Vagina (tissue), 2 donors: ENCODE measurements at regions not wholly inside any gene's neighbourhood (a gene's known extent, or its start where the extent isn't known, plus 50 kb on each side); places are given as distances from the start of the nearest gene placed in this dataset.
A peak's percentile ranks its signal among the peaks of the same experiment; 100 is the strongest.

ENCODE experiments used
- DNase-seq, 2 donors: peaks; one replicate each; pipeline ENCODE4 v3.0.0-alpha.2; 2017; ENCODE audit errors: extremely low spot score in 2 of 2
- H3K27ac ChIP-seq: fragments of 200-600 bp; sonication (generic); one replicate; pipeline ENCODE4 v1.5.1; 2019
- H3K27me3 ChIP-seq: fragments of 200-600 bp; sonication (generic); one replicate; pipeline ENCODE4 v1.5.1; 2019
- H3K36me3 ChIP-seq, 2 donors: fragments of 200-600 bp; sonication (generic); one replicate each; pipeline ENCODE4 v1.5.1; 2017 to 2019
- H3K4me1 ChIP-seq: fragments of 200-600 bp; sonication (generic); one replicate; pipeline ENCODE4 v1.5.1; 2019
- H3K4me3 ChIP-seq, 2 donors: fragments of 200-600 bp; sonication (generic); 1 replicate in 1 of 2; 2 replicates in 1 of 2; pipeline ENCODE4 v1.5.1; 2016 to 2019
- H3K9me3 ChIP-seq: fragments of 200-600 bp; sonication (generic); one replicate; pipeline ENCODE4 v1.5.1; 2019
- CTCF ChIP-seq, 3 experiments: fragments of 450-650 bp in 2 of 3; fragments of 200-600 bp in 1 of 3; sonication (generic) in 1 of 3; IDR thresholded peaks; one replicate each; pipeline ENCODE4 v1.5.1; 2017 to 2019; ENCODE audit warnings: antibody characterized with exemption in 3 of 3, mild to moderate bottlenecking in 2 of 3, moderate library complexity in 2 of 3
- POLR2A ChIP-seq, 2 donors: fragments of 450-650 bp; IDR thresholded peaks; one replicate each; pipeline ENCODE4 v1.6.1; 2017; ENCODE audit warnings: antibody characterized with exemption in 2 of 2, mild to moderate bottlenecking in 2 of 2, moderate library complexity in 2 of 2
- POLR2AphosphoS5 ChIP-seq, 2 donors: sonication (generic); formaldehyde crosslinking; IDR thresholded peaks; one replicate each; pipeline ENCODE4 v1.9.0; 2017; ENCODE audit warnings: antibody characterized with exemption in 2 of 2, mild to moderate bottlenecking in 2 of 2, low read depth in 1 of 2; ENCODE audit not compliant: insufficient read depth in 1 of 2
- intact Hi-C: fragments of 100-400 bp; cut with DNase I; formaldehyde crosslinking; loops from one replicate; pipeline ENCODE4 v1.15.1; 2023

- Histone ChIP-seq H3K4me1 (peaks cover 22% of the 10 kb centered on the region), H3K4me3 (no peak overlapping the region), H3K9me3 (no peaks in the 10 kb centered on the region), H3K27ac (no peak overlapping the region), H3K27me3 (no peaks in the 10 kb centered on the region), H3K36me3 (no peaks in the 10 kb centered on the region)
- TF ChIP-seq CTCF (IDR thresholded peaks at IDR 0.05): no peak
- TF ChIP-seq POLR2A (IDR thresholded peaks at IDR 0.05): no peak
- TF ChIP-seq POLR2AphosphoS5 (IDR thresholded peaks at IDR 0.05; ENCODE audit: insufficient read depth in 1 of 2, low read depth in 1 of 2): no peak
- intact Hi-C loops: no loop called here
- peak in 1 of 2 donors; percentile 79 for DNase-seq
Observed at GRCh38 chr1:29500041-29500440, 263.7 kb downstream of the PTPRU start.

- DNase-seq: peak in 1 of 2 donors; percentile 72
- intact Hi-C loops: no loop called here
Observed at GRCh38 chr1:29499104-29499650, 262.9 kb downstream of the PTPRU start.

GRCh38 chr1:29498126-29499103 lies 262.1 kb downstream of the PTPRU start:
- intact Hi-C loops: no loop called here
- Histone ChIP-seq H3K36me3 (no peaks in the 10 kb centered on the region), H3K9me3 (no peaks in the 10 kb centered on the region), H3K4me3 (no peak overlapping the region), H3K27ac (no peak overlapping the region), H3K27me3 (no peaks in the 10 kb centered on the region), H3K4me1 (peaks cover 8% of the 10 kb centered on the region)
- no peak for TF ChIP-seq POLR2AphosphoS5 (IDR thresholded peaks at IDR 0.05; ENCODE audit: insufficient read depth in 1 of 2, low read depth in 1 of 2)
- no peak for TF ChIP-seq CTCF (IDR thresholded peaks at IDR 0.05)
- TF ChIP-seq POLR2A (IDR thresholded peaks at IDR 0.05): no peak
- DNase-seq: peak in 1 of 2 donors; percentile 74

More at GRCh38 chr1:29499104-29499650, 262.9 kb downstream of the PTPRU start:
- H3K4me1 ChIP-seq: peaks cover 15% of the 10 kb centered on the region
- no peak overlapping the region for H3K27ac ChIP-seq
- no peak overlapping the region for H3K4me3 ChIP-seq
- TF ChIP-seq POLR2AphosphoS5 (IDR thresholded peaks at IDR 0.05; ENCODE audit: insufficient read depth in 1 of 2, low read depth in 1 of 2) (no peak), POLR2A (IDR thresholded peaks at IDR 0.05) (no peak), CTCF (IDR thresholded peaks at IDR 0.05) (no peak)
- no peaks in the 10 kb centered on the region for H3K36me3 ChIP-seq
- H3K27me3 ChIP-seq: no peaks in the 10 kb centered on the region
- no peaks in the 10 kb centered on the region for H3K9me3 ChIP-seq

- no peaks in the 10 kb centered on the region for H3K36me3 ChIP-seq
- TF ChIP-seq CTCF (IDR thresholded peaks at IDR 0.05): no peak
- TF ChIP-seq POLR2A (IDR thresholded peaks at IDR 0.05): no peak
- TF ChIP-seq POLR2AphosphoS5 (IDR thresholded peaks at IDR 0.05; ENCODE audit: insufficient read depth in 1 of 2, low read depth in 1 of 2): no peak
- intact Hi-C loops: no loop called here
- peaks cover 6% of the 10 kb centered on the region for H3K4me1 ChIP-seq
- DNase-seq: peak in 1 of 2 donors; percentile 55
- no peak overlapping the region for H3K4me3 ChIP-seq
- no peak overlapping the region for H3K27ac ChIP-seq
- H3K9me3 ChIP-seq: no peaks in the 10 kb centered on the region
- H3K27me3 ChIP-seq: no peaks in the 10 kb centered on the region
Observed at GRCh38 chr1:29497395-29498125, 261.2 kb downstream of the PTPRU start.
